Breast epithelium (tissue), 4 donors: ENCODE measurements at regions not wholly inside any gene's neighbourhood (a gene's known extent, or its start where the extent isn't known, plus 50 kb on each side); places are given as distances from the start of the nearest gene placed in this dataset.

Experiments used
- DNase-seq, 2 donors: peaks; one replicate each; pipeline ENCODE4 v3.0.0-alpha.2; 2019; ENCODE audit warnings: low spot score in 2 of 2
- H3K27ac ChIP-seq, 2 donors: fragments of 200-600 bp; sonication (generic) in 1 of 2; one replicate each; pipeline ENCODE4 v1.5.1; 2016 to 2019; ENCODE audit warnings: mild to moderate bottlenecking in 1 of 2
- H3K27me3 ChIP-seq, 2 donors: fragments of 200-600 bp; sonication (generic) in 1 of 2; one replicate each; pipeline versions ENCODE4 v1.5.1 to v1.6.0; 2017 to 2019; ENCODE audit warnings: control low read depth in 1 of 2, mild to moderate bottlenecking in 1 of 2
- H3K36me3 ChIP-seq: fragments of 200-600 bp; one replicate; pipeline ENCODE4 v1.5.1; 2019
- H3K4me1 ChIP-seq, 2 donors: fragments of 200-600 bp; sonication (generic); one replicate each; pipeline ENCODE4 v1.5.1; 2016 to 2019; ENCODE audit warnings: control low read depth in 1 of 2
- H3K4me3 ChIP-seq, 3 donors: fragments of 200-600 bp; sonication (generic); 1 replicate in 2 of 3; 2 replicates in 1 of 3; pipeline ENCODE4 v1.5.1; 2016 to 2019; ENCODE audit warnings: mild to moderate bottlenecking in 3 of 3, moderate library complexity in 2 of 3
- H3K9me3 ChIP-seq, 2 donors: fragments of 200-600 bp; sonication (generic) in 1 of 2; one replicate each; pipeline ENCODE4 v1.5.1; 2016 to 2019; ENCODE audit warnings: control low read depth in 1 of 2
- POLR2A ChIP-seq: fragments of 450-650 bp; IDR thresholded peaks from one replicate; pipeline ENCODE4 v1.6.1; 2016; ENCODE audit warnings: antibody characterized with exemption, mild to moderate bottlenecking, moderate library complexity
- POLR2AphosphoS5 ChIP-seq, 3 donors: sonication (generic); formaldehyde crosslinking; IDR thresholded peaks; one replicate each; pipeline ENCODE4 v1.6.1; 2017; ENCODE audit warnings: antibody characterized with exemption in 3 of 3
- intact Hi-C: fragments of 100-400 bp; cut with DNase I; formaldehyde crosslinking; loops from one replicate; pipeline ENCODE4 v1.15.1; 2023; ENCODE audit warnings: low total_unique reads
- TF ChIP-seq, protein P1 (sequence below), 3 donors: fragments of 450-650 bp; IDR thresholded peaks; one replicate each; pipeline ENCODE4 v1.5.1; 2016 to 2017; ENCODE audit warnings: antibody characterized with exemption in 3 of 3, mild to moderate bottlenecking in 3 of 3, moderate library complexity in 3 of 3

DNA sequence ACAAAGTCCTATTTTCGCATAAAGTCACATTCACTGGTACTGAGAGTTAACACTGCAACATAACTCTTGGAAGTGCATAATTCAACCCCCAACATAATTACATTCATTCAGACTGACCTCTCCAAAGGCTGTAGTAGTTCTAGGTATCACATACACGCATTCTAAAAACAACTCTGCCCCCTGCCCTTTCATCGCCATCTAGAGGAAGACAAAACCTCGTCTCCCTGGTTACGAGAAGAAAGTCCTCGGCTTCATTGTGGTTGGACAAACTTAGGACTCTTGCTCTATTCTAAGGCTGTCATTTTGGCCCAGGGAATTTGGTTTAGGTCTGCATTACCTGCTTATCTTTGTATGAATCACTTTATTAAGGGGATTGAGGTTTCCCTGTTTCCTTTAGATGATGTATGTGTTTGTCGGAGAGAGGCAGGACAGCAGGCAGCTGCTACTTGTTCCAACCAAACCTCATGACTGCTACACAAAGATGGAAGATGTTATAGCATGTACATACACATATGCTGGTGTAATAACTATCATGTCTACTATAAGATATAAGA is 215.4 kb upstream of the NRXN1 start:
- TF ChIP-seq, protein P1, sequence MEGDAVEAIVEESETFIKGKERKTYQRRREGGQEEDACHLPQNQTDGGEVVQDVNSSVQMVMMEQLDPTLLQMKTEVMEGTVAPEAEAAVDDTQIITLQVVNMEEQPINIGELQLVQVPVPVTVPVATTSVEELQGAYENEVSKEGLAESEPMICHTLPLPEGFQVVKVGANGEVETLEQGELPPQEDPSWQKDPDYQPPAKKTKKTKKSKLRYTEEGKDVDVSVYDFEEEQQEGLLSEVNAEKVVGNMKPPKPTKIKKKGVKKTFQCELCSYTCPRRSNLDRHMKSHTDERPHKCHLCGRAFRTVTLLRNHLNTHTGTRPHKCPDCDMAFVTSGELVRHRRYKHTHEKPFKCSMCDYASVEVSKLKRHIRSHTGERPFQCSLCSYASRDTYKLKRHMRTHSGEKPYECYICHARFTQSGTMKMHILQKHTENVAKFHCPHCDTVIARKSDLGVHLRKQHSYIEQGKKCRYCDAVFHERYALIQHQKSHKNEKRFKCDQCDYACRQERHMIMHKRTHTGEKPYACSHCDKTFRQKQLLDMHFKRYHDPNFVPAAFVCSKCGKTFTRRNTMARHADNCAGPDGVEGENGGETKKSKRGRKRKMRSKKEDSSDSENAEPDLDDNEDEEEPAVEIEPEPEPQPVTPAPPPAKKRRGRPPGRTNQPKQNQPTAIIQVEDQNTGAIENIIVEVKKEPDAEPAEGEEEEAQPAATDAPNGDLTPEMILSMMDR (IDR thresholded peaks at IDR 0.05) = no peak
- TF ChIP-seq POLR2A (no peak), POLR2AphosphoS5 (IDR thresholded peaks at IDR 0.05) (no peak)

DNA sequence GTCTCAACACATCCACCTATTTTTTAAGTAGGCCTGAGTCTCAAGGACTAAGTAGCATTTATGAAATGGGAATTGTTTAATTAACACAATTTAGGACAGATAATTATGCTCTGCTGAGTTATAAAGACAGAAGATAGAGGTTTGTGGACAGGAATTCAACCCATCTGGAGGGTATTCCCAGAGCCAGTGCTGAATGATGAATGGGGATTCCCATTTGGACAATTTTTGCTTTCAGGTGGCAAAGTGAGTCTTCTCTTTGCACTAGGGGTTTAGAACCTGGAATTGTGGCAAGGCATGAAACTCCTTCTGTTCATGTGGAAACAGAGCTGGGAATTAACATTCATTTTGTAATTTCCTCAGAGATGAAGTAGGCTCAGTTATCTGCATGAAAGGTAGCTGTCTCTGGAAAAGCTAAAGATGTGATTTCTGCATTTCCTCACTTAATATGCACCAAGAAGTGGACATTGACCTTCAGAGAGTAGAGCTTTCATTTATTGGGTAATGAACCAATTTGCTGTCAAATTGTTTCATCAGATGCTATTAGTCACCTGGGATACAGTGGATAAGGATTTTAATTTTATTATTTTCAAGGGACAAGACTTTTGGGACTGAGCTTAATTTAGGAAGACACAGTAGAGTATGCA is 212.1 kb upstream of the NRXN1 start:
- H3K9me3 ChIP-seq = no peaks in the 10 kb centered on the region
- intact Hi-C loops = no loop called here
- H3K27ac ChIP-seq = no peak overlapping the region
- H3K4me3 ChIP-seq = no peak overlapping the region
- H3K4me1 ChIP-seq = no peaks in the 10 kb centered on the region
- DNase-seq = no peak
- TF ChIP-seq, protein P1 (IDR thresholded peaks at IDR 0.05) = no peak
- TF ChIP-seq POLR2AphosphoS5 (IDR thresholded peaks at IDR 0.05) (no peak), POLR2A (no peak)
- H3K36me3 ChIP-seq = no peaks in the 10 kb centered on the region
- no peaks in the 10 kb centered on the region for H3K27me3 ChIP-seq

More for the DNA sequence above, 215.4 kb upstream of the NRXN1 start:
- H3K4me3 ChIP-seq = no peak overlapping the region
- no peaks in the 10 kb centered on the region for H3K4me1 ChIP-seq
- intact Hi-C loops = no loop called here
- H3K27me3 ChIP-seq = no peaks in the 10 kb centered on the region
- H3K36me3 ChIP-seq = no peaks in the 10 kb centered on the region
- H3K27ac ChIP-seq = no peak overlapping the region
- no peaks in the 10 kb centered on the region for H3K9me3 ChIP-seq
- DNase-seq = no peak

DNA sequence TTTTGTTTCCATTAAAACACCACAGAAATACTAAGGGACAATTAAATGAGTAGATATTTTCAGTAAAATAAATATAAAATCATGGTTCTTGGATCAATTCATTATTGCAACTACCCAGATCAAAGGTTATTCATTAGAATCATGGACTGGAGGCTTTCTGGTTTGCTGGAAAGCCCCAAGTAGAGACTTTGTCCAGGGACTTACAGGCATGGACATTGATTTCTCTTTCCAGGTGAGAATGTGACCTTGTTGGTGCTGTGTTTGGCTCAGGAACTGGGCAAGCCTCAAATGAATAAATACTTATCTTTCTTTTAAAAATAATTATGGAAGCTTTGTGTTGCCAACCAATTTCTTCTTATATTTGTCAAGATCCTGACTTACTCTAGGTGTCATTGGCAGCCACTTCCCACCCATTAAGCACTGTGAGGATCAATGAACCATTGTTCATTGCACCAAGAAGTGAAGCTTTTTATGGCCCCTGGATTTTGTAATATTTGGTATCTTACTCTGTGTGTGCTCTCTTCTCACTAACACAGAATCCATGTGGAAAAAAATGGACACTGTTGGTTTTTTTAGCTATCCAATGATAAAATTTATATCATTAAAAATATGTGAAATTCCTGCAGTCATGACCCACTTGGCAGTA is 205.8 kb upstream of the NRXN1 start:
- TF ChIP-seq, protein P1 (IDR thresholded peaks at IDR 0.05) = no peak
- TF ChIP-seq POLR2A (no peak), POLR2AphosphoS5 (IDR thresholded peaks at IDR 0.05) (no peak)
- no peak for DNase-seq
- H3K27me3 ChIP-seq = no peaks in the 10 kb centered on the region
- intact Hi-C loops = no loop called here
- H3K4me1 ChIP-seq = no peaks in the 10 kb centered on the region
- no peaks in the 10 kb centered on the region for H3K9me3 ChIP-seq
- H3K4me3 ChIP-seq = no peak overlapping the region
- H3K27ac ChIP-seq = no peak overlapping the region
- no peaks in the 10 kb centered on the region for H3K36me3 ChIP-seq

DNA sequence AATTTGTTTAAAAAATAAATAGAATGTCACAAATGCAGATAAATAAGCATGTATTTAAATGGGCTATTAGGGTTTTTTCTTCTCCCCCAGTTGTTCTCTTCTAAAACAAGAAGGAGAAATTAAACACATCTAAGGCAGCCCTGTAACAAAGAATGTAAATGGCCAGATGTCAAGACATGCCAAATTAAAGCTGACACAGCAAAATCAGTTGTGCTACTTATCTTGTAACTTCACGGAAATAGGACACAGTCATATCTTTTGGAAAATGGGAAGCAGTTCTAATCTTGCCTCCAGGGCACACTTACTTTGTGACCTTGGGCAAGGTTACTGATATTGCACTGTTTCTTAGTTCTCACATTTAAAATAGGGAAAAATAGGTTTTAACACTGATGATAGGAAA is 200.1 kb upstream of the NRXN1 start:
- DNase-seq = no peak
- TF ChIP-seq, protein P1 (IDR thresholded peaks at IDR 0.05) = no peak
- TF ChIP-seq POLR2A (no peak), POLR2AphosphoS5 (IDR thresholded peaks at IDR 0.05) (no peak)
- Histone ChIP-seq H3K9me3 (no peaks in the 10 kb centered on the region), H3K4me3 (no peak overlapping the region), H3K4me1 (no peaks in the 10 kb centered on the region), H3K27ac (no peak overlapping the region), H3K36me3 (no peaks in the 10 kb centered on the region), H3K27me3 (no peaks in the 10 kb centered on the region)
- intact Hi-C loops = no loop called here

DNA sequence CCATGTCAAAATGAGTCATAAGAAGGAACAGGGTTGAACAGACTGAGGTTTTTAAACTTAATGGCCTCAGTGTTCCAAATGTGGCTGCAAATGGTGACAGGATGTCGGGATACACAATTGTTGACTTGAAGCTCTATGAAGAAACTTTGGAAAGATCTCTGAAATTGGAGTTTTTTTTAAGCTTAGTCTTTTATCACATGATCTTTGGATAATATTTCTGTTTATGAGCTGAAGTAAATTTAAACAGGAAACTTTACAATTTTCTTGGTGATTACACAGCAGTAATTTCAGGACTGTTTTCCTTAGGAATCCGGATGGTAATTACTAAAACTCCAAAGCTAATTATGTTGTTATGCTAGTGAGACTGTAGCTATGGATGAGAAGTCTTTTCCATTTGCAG is 199.1 kb upstream of the NRXN1 start:
- H3K4me3 ChIP-seq = no peak overlapping the region
- no peaks in the 10 kb centered on the region for H3K4me1 ChIP-seq
- no peak for DNase-seq
- H3K27me3 ChIP-seq = no peaks in the 10 kb centered on the region
- no peak overlapping the region for H3K27ac ChIP-seq
- H3K9me3 ChIP-seq = no peaks in the 10 kb centered on the region
- intact Hi-C loops = no loop called here
- H3K36me3 ChIP-seq = no peaks in the 10 kb centered on the region
- TF ChIP-seq POLR2A (no peak), POLR2AphosphoS5 (IDR thresholded peaks at IDR 0.05) (no peak)
- TF ChIP-seq, protein P1 (IDR thresholded peaks at IDR 0.05) = no peak
